ENCODE measurements at regions not wholly inside any gene's neighbourhood (a gene's known extent, or its start where the extent isn't known, plus 50 kb on each side); places are given as distances from the start of the nearest gene placed in this dataset.

DNA sequence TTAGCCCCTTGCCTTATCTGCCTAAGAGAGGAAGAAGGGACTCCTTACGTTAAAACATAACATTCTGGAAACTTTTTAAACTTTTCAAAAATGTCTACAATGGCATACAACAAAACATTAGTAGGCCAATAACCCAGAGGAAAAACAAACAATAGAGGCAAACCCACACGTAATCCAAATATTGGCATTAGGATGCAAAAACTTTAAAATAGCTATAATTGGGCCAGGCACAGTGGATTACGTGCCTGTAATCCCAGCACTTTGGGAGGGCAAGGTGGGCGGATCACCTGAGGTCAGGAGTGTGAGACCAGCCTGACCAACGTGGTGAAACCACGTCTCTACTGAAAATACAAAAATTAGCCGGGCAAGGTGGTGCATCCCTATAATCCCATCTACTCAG lies 134.9 kb downstream of the AQP9 start:
- DNase-seq = no peak

DNA sequence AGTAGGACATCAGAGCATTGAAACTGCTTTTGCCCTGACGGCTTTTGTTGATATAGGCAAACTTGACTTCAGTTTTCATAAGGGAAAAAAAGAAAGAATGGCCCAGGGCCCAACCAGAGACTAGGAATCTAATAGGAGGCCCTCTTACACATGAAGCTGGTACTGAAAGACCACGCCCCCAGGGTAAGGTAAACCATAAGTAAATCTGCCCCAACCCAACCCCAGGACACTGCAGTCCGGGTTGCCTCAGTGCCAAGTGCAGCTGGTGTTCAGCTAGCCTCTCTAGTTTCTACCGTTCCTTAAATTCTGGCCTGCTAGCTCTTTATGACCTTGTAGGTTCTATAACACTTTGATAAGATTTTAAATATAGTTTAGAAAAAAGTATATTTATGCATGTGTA lies 136.7 kb downstream of the AQP9 start:
- DNase-seq = no peak

DNA sequence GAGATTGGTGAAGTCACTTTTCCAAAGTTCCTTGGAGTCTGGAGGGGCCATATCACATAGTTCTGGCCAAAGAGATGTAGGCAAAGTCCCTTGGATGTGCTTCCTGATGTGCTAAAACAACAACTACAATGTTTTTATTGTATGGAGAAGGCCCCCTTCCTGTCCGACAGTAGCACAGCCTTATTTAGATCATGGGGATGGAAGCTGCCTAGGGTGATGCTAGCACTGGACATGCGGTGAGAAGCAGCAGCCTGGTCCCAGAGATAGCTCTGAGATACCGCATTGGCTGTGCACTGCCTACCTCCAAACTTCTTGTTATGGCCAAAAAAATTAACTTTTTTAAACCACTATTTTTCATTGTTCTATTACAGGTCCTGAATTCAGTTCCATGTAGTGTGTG lies 137.6 kb downstream of the AQP9 start:
- no peak for DNase-seq

DNA sequence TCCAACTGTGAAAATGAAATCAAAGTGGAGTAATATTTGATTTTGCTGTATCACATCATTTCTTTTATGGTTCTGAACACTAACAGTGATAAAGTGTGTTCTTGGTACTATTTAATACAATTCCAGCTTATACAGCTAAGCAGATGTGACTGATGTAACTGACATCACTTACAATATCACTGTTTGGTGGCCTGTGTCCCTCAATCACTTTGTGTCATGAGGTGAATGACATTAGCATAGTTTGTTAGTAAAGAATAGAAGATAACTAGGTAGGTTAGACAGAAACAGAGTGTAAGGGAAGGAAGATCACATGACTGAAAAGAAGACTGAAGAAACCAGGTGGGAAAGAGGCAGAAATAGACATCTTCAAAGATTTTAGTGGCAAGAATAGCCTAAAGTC lies 138.7 kb downstream of the AQP9 start:
- DNase-seq = no peak

DNA sequence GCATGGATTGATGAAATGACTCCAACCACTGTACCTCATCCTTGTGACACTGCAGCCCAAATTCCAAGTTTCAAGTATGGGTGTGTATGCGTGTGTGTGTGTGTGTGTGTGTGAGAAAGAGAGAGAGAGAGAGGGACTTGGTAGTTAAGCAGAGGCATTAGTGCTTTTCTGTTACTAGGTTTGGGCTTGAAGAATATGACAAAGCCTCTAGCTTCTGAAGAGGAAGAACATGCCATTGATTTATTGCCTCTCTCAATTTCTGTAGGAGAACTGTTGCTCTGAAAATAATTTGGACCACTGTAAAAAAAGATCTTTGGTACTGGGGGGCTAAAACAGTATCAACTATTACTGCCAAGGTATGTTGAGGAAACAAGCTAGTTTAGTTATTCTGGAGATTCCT lies 139.2 kb downstream of the AQP9 start:
- no peak for DNase-seq

DNA sequence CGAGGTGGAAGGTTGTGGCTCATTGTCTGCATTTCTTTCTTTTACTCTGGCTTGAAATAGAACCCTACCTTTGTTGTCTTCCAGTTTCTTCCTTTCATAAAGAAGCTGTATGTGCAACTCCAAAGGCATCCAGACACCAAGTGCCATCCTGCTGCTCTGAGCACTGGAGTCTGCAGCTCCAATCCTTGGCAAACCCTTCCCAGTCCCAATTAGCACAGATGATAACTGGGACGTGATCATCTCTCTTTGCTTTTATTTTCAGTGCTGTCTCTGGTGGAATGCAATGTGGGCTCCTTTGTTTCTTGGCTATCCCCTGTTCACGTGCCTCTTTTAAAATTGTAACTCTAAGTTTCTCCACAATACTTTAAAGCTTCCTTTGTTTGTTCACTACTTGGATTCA lies 140.9 kb downstream of the AQP9 start:
- DNase-seq = no peak

DNA sequence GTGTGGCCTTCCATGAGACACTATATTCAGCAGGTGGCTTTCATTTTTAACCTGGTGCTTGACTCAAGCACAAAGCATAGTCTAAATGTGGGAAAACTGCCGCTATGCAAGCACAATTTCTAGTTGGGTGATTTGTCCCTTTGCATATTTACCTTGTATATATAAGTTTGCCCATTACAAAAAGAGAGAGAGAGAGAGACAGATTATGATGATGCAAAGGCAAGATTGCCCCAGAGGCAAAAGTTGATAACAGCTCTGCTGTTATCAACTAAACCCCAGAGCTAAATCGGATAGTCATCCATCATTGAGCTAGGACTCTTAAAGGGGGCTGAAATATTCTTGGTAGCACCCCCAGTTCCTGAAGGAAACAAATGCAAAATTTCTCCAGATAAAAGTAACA lies 141.5 kb downstream of the AQP9 start:
- no peak for DNase-seq

DNA sequence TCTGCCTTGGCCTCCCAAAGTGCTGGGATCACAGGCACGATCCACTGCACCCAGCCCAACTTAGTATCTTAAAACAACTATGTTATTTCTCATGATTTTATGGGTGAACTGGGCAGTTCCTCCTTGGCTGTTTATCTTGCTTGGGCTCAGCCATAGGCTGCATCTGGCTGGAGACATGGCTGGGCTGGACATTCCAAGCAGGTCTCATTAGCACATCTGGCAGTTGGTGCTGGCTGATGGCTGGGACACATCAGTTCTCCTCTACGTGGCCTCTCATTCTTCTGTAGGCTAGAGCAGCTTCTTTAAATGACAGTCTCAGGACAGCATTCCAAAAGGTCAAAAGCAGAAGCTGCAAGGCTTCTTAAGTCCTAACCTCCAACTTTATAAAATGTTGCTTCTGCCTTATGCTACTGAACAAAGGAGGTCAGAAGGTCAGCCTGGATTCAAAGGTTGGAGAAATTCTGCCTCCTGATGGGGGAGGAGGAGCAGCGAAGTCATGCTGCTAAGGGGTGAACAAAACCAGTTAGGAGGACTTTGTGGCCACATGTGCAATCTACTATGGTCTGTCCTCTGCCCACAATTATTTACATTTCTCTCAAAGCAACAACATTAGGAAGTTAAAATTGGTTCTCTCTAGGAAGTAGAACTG lies 144.0 kb downstream of the AQP9 start:
- DNase-seq = no peak

DNA sequence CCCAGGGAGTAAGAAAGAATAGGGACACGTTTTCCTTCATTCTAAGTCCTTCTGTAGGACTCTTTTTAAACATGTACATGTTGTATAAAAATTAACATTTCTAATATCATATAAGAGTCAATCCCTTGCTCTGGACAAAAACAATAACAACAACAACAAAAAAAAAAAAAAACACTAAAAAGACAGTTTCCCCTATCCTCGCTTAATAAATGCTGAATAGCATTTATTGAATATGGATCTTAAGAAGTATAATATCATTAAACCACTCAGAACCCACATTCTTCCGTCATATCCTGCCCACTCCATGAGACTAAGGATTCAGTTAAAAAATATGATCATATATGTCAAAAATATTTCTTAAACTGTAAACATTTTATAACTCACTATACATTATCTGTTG lies 145.1 kb downstream of the AQP9 start:
- no peak for DNase-seq

DNA sequence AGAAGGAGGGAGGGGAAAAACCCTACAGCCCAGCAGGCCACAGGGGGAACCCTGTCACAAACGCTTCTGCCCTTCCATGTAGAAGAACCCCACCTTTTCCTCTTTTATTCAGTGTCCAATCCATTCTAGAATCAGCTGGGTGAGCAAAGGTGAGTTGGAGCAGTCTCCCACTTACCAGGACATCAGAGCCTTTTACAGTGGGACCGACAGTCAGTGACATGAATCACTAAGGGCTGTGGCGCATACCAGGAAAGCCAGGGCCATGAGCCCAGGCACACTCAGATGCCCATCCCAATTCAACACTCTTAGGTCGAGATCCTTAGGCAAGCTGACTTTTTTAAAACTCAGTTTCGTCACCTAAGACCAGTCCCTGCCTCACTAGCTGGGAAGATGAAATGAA lies 146.1 kb downstream of the AQP9 start:
- no peak for DNase-seq

DNA sequence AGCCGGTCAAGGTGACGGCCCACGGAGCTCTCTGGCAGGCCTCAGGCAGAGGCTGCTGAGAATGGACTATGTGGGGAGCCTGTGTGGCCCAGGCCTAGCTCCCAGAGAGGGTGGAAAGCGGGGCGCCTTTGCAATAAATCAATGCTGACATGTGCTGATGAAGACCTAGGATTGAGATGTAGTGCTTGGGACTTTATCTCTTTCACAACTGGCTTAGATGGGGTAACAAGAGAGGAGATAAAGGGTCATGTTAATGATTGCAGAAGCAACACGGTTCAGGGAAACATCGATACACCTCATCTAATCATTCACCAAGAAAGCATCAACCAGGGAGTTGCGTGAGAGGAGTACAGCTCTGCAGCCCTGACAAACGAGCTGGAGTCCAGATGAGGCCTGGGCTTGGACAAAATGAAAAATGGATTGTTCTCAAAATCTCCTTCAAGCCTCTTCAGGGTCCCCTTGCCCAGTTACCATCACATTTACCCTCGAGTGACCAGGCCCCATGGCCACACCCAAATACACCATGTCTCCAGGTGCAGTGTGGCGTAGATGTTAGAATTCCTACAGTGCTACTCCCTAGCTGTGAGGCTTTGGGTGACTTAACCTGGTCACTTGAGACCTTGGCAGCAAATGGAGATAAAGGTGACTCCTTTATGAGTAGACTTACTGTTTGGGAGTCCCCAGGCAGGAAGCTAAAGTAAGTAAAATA lies 146.4 kb upstream of the LIPC start:
- no peak for DNase-seq

DNA sequence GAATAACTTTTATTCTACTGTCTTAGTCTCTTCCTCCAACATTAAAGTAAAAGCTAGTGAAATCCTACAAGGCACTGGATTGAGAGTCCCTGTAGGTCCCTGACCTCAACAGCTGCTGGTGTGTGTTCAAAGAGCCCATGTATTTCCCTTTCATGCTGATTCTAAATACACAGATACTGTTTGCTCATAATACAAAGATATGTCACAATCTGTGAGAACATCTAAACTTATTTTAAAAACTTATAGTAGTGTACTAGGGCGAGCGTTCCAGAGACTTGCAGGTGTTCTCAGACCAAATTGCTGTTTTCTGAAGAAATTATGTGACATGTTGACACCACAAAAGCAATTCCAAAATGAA lies 145.9 kb upstream of the LIPC start:
- no peak for DNase-seq

DNA sequence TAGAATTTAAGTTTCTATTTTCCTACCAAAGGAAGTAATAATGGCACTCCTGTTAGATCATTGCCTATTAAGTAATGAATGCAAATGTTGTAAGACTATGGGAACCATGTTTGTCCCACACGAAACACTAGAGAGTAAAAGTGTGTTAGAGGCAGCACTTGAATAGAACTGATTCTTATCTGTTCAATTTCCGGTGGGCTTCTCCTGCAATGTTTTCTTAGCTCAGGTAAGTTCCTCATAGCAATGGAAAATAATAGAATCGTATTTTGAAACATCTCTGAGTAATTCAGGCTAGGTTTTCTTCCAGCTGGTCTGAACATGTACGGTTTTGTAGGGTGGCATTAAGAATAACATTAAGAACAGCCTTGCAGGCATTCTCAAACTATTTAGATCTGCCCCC lies 145.3 kb upstream of the LIPC start:
- no peak for DNase-seq

DNA sequence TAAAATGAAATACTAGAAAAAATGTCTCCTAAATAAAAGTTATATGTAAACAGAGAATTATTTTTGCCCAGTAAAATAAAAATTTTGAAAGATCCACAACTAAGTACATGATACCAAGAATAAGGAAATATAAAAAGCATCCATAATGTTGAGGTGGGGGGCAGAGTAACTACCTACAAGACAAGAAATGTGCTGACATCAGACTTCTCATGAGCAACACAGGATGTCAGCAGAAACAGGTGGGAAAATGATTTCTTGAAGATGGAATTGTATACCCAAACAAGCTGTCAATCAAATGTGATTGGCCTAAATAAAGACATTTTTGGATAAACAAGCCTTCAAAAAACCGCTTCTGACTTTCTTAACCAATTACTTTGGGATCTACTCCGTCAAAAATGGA lies 143.9 kb upstream of the LIPC start:
- no peak for DNase-seq

DNA sequence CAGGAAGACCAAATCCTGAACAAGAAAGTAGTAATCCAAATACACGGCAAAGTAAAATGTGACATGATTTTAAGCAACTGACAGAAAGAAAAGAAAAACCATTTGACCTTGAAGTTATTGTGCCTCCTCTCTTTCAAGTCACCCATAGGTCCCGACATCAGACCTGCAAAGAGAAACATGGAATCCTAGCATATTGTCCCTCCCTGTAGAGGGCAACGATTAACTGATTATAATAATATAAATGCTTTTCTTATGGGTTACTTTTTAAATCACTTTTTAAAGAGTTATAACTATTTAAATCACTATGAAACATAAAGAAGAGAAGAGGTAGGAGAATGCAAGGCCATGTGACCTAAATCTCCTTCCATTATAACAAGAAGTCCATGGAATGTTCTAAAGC lies 143.2 kb upstream of the LIPC start:
- no peak for DNase-seq

DNA sequence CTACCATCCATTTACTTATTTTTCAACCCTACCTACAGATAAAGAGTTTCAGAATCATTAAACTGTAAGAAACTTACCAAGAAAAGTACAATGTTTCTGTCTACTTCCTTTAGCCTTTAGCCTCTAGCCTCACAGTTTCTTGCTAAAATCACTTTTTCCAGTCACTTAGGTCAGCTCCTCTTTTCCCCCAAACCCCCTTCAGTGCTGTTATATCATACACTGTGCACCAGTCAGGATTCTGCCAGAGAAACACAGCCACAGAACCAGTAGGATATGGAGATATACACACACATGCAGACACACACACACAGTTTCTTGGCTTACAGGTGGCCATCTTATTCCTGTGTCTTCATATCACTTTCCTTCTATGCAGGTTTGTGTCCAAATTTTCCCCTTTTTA lies 139.9 kb upstream of the LIPC start:
- DNase-seq = no peak

DNA sequence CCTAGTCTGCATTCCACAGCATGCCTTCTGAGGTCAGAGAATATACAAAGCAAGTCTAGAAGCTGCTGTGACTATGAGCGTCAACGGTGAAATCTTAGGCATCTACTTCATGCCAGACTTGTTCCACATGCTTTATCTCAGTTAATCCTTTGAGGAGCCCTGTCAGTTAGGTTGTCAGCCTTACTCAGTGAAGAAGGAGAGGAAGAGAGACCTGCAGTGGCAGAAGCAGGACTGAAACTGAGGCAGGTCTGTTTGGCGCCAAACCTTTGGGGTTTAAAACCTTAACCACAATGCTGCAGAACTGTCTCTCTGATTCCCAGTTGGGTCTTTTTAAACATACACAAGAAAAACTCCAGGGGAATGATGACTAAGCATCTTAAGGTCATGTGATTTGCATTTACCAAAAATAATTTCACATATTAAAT lies 139.0 kb upstream of the LIPC start:
- DNase-seq = no peak

DNA sequence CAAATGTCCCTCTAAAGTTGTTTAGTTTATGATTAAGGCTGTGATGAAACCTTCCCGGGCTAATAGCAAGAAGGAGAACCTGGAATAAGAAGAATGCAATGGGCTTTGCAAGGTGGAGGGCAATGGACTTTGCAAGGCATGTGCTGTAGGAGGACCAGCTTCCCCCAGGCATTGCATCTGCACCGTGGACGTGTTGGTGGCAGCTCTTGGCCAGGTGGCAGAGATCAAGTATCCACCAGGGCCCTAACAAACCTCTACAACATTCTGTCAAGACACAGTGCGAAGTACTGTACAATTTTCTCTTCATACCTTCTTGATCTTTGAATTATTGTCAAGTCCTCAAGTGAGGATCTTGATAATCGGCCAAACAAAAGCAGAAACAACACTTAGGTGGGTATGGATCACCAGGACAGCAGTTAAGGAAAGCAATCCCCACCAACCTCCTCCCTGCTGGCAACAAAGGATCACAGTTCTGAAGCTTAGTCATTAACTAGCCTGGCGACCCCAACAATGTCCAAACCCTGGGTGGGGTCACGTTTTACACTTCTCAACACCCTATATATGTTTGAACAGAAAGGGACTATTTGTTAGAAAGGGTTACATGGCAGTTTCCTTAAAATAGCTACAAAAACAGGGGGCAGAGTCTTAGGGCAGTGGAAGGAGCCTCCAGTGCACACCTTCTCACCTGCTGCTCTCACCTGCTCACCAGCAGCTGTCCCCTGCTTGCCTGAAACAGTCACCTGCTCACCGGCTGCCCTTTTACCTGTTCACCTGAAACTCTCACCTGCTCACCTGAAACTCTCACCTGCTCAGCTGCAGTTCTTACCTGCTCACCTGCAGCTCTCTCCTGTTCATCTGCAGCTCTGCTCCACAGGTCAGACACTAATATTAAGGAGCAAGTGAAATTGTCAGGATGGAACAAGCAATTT lies 137.9 kb upstream of the LIPC start:
- no peak for DNase-seq

DNA sequence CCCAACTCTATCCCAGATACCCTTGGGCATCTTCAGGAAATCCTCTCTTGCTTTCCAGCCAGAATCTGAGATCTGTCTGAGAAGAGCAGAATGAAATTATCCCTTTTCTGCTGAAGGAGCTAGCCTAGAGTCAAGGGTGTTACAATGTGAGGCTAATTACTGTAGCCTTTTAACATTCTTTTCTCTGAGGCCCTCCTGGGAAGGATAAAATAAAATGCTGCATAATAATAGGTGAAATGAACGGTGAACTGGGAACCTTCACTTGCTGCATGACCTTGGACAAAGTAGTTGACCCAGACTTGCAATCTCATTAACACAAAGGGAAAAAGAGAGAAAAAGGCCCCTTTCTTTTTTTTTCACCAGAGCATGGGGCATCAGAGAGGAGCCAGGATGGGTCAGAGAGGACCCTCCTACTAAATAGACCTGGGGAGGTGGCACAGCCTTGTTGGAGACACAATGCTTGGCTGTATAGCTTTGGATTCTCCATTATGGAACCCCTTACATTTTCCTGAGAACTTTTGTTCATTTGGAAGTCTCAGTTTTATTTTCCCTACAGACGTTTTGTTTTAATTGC lies 137.0 kb upstream of the LIPC start:
- DNase-seq = no peak

DNA sequence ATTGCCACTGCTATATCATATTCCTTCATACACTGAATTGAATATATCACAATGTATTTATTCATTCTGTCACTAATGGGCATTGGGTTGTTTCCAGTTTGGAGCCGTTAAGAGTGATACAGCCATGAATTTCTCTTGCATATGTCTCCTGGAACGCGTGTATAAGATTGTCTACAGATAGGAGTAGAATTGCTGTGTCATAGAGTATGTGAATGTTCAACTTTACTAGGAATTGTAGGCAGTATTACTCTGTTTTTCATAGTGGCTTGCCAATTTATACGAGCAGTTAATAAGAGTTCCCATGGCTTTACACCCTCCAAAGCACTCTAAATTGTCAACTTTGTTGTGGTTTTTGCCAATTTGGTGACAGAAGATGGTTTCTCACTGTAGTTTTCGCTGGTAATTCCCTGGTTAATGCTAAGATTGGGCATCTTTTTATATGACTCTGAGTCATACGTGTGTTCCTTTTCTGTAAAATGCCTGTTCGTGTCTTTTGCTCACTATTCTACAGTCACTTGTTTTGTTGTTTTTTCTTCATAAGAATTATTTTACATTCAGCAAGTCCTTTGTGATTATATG lies 136.1 kb upstream of the LIPC start:
- DNase-seq = no peak

DNA sequence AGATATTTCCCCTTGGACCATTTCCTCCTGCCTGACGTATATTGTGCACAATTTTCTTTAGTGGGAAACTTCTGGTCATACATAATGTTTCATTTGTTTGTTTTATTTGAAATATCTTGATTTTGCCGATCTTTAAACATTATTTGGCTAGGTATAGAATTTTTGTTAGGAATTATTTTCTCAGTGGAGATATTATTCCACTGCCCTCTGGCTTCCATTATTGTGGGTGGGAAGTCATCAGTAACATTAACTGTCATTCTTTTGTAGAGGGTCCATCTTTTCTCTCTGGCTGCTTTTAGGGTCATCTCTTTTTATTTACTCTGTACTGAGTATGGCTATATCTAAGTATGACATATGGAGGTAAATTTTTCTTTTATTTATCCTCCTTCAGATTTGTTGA lies 135.5 kb upstream of the LIPC start:
- no peak for DNase-seq

DNA sequence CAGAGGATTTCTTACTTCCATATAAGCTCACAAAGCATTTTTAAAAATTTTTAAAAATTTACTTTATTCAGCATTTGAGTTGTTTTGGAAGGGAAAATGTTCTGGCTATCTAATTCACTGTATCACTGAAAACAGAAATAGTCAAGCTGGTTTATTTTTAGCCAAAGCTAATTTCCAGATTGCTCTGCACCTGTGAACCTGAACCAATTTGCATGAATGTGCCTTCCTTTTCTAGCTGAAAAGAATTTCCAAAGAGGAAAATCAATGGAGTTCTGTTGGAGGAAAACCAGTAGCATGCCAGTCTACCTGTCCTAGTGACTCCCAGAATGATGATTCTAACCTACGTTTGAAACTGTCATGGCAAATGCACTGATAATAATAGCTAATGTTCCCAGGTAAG lies 134.2 kb upstream of the LIPC start:
- DNase-seq = no peak

Data from CD4-positive, alpha-beta T cell treated with Interferon gamma for 1 hour (primary cell).